Hematopoietic multipotent progenitor cell treated with erythropoietin and hydrocortisone succinate and interleukin-3 and kit ligand, for 6 days (in vitro differentiated cells): ENCODE measurements at regions not wholly inside any gene's neighbourhood (a gene's known extent, or its start where the extent isn't known, plus 50 kb on each side); places are given as distances from the start of the nearest gene placed in this dataset.
A peak's percentile ranks its signal among the peaks of the same experiment; 100 is the strongest.
"Not testable (repeated sequence)": the region's sequence is repeated elsewhere in the genome, so short reads cannot be mapped to it uniquely, and the experiment has no call there.

Source experiments
- DNase-seq: peaks from one replicate; pipeline ENCODE4 v3.0.0-alpha.2; 2015

DNA sequence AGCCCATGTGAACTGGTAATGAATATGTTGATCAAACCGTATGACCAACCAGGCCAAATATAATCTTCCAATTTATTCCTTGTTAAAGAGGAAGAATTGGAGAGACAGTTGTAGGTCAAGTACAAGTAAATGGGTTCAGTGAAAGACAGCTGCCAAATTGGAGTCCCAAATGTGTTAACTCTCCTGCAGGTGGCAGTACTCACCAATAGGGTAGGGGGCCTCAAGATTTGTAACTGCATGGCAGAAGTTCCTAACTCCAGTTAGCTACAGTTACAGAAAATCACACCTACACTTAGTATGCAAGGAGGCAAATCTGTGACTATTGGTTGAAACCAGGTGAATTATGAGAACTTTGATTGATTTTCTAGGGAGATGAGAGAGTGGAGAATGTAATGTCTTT, 278.0 kb downstream of the ZBBX start:
- DNase-seq, result peak; percentile 19

GRCh38 chr3:167100651-167101050, 279.4 kb downstream of the ZBBX start:
- DNase-seq, result no peak

DNA sequence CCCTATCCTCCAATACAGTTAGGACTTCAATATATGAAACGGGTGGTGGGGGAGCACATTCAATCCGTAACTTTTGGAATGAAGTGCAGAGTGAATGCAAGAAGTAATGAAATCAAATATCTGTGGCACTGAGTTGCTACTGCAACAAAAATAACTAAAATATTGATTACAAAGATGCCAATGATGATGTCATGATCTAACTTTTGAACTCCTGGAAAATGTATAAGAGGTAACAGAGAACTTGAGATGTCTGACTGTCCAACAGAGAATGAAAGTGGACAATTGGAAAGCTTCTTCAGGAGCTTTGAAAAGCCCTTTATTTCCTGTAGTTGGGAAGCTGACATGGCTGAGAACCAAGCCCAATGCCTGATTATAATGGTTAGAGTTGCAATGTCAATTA, 279.9 kb downstream of the ZBBX start:
- no peak for DNase-seq

DNA sequence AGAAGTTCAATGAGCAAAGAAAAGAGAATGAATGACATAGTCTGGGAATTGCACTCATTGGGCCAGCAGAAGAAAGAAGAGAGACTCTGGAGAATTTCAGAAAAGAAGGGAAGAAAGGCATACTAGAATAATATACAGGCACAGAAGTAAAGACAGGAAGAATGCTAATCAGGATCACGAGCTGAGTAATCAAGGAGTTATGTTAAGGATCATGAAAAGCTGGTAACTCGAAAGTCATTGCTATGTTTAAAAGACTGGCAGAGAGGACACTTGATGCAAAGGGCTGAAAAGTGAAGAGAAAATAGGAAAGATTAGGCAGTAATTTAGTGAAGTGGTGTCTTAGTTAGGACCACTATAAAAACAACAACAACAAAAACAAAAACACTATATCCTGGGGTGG, 284.1 kb downstream of the ZBBX start:
- no peak for DNase-seq

DNA sequence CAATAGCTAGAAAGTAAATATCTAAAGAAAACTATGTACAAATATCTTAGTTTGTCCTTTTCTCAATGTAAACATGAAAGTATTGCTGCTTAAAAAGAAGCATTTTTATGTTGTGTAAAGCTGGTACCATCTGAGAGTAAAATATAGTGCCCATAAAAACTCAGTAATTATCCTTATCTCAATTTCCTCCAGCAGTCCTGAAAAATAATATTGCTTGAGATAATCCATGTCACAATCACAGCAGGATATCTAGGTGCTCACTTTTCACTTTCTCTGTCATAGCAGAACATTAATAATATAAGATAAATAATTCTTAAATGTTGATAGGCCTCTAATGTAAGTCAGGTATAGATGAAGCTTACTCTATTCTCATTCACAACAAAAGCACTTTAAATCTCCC, 285.5 kb downstream of the ZBBX start:
- no peak for DNase-seq

DNA sequence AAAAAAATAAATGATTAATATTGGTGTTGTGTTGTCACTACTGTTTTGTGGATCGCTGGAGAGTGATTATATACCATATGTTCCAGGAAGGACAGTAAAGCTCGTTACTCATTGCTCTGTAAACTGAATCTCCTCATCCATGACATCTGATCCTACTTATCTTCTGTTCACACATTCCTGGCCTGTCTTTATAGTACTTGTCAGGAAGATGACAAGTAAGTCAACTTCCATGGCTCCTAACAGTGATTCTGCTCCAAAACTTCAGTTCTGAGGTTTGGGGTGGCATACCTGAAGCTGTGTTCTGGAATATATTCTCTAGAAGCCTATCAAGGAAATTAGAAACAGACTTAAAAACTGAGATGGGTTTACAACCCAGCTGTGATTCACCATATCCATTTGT, 288.9 kb downstream of the ZBBX start:
- no peak for DNase-seq

- DNase-seq, result no peak
These were observed 295.6 kb downstream of the ZBBX start for GRCh38 chr3:167084545-167084944.

- DNase-seq, result no peak
These were observed 302.0 kb downstream of the ZBBX start for GRCh38 chr3:167078070-167078622.

DNA sequence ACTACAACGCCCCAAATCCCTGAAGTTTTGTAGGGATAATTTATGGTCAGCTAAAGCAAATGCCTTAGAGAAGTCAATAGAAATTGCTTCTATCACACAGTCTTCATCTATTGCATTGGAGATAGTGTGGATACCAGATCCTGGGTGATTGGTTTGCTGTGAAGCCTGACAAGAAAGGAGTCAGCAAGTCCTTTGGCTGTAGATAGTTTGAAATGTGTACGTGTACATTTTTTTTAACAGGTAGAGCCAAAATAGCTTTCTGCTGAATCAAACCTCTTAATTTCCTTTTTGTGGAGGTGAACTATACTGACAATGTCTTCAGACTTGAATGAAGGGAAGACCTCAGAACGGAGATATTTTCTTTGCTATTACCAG, 312.3 kb downstream of the ZBBX start:
- no peak for DNase-seq

DNA sequence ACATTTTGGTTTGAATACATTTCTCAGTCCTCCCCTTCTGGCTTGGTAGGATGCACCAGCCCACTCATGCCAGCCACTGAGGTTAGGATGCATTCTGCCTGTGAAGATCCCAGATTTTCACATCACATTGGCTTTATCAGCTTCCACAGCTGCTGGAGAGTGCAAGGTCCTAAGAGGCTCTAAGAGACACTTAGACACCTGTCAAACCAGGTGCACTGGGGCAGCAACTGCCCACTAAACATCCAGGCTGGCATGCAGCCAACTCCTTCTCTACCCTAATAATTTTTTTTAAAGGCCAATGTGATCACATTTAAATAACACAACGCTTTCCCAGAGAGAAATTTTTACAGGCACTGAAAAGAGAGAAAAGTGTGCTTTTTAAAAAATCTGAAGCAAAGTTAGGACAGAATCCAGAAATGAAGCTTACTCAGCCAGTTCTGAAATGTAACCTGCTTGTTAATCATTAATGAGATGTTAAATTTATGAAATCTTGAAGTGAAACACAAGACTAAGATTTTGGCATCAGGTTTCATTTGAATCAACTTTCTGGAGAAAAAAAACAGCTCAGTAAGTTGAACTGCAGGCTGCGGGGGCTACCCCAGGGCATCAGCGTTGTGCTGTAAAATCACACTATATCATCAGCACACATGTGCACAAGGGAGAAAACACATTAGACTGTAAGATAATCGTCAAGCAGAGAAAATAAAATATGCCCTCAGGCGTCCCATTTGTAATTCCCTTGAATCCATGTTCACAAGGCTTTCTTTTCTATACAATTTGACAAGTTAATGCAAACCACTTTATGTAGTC, 312.9 kb downstream of the ZBBX start:
- peak; percentile 0 for DNase-seq

DNA sequence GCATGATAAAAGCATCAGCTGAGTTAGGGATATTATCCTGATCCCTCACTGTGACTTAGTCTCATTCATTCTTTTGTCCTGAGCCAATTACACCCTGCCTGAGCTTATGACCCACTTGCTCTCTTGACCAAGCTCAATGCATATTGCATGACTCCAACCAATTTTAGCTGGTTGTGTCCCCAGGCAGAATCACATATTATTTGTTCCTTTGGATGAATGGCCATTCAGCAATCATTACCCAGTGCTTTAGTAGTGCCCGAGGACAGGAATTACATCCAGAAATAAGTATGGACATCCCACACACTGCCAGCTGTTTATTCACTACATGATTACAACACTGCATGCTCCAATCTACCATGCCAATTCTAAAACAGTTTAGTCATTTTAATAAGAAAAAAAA, 322.5 kb downstream of the ZBBX start:
- DNase-seq, result no peak

DNA sequence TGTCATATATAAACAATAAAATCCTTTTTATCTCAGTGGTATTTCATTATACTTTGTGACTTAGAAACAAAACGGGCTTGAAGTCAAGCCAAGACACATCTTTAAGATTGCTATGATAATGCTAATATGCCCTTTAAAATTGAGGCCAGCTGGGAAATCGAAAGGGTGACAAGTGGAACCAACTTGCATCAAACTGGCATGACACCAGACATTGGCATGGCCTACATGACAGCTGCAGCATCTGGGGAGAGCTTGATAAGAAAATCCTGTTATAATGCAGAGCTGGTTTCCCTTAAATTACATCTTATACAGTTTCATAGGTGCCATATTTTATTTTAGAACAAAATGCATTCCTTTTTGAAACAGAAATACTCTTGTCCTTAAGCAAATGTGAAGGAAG, 325.2 kb downstream of the ZBBX start:
- no peak for DNase-seq

DNA sequence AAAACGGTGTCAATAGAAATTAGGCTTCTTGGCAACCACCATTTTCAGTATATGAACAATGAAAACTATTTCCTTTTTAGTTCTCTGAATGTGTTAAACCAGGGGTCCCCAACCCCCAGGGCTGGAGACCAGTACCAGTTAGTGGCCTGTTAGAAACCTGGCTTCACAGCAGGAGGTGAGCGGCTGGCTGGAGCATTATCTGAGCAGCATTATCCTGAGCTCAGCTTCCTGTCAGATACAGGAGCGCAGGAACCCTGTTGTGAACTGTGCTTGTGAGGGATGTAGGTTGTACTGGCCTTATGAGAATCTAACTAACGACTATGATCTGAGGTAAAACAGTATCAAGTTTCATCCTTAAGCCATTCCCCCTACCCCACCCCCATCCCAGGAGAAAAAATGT, 328.7 kb downstream of the ZBBX start:
- no peak for DNase-seq

DNA sequence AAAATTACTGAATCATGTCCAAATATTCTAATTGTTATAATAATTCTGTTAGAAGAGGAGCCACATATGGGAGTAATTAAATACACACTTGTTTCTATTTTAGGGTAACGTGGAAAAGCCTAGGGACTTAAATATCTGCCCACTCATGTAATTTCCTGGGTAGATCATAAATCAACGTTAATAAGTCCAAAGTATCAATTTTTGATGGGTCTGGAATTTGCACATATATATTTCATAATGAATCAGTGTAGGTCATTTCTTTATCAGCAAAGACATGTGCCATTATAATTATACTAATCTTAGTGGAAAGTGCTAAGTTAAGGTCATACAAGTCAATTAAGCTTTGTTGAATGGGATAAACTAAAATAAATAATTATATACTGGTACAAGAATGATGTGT, 346.2 kb downstream of the ZBBX start:
- DNase-seq, result no peak

- peak; percentile 51 for DNase-seq
These were observed 347.7 kb downstream of the ZBBX start for GRCh38 chr3:167032267-167032876.

- DNase-seq, result no peak
These were observed 348.6 kb downstream of the ZBBX start for GRCh38 chr3:167031364-167032049.

DNA sequence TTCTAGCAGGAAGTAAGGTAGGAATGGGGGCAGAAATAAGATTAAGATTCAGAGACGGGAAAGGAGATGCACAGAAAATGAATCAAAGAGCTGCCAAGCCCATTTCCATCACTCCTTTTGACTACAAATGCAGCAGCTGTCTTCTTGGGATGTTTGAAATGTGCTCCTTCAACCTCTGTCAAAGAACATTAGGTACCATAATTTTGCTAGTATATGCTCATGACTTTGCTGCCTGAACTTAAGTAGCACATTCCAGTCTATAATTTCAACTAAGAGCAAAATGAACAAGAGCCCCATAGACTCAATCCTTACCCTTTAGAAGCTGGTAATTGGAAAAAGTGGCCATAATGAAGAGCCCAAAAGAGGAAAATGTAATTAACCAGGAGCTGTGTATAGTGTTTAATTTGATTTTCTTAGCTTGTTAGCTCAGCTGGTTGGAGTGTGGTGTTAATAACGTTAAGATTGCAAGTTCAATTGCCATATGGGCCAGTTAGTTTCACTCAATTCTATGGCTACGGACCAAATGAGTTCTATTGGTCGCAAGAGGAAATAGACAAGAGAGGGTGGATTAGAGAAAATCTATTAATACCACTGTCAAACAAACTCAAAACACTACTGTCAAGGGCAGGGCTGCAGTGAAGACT, 349.9 kb downstream of the ZBBX start:
- no peak for DNase-seq

- not testable (repeated sequence) for DNase-seq
These were observed 360.6 kb downstream of the ZBBX start for GRCh38 chr3:167019503-167019902.

GRCh38 chr3:167018591-167019111, 361.4 kb downstream of the ZBBX start:
- not testable (repeated sequence) for DNase-seq

DNA sequence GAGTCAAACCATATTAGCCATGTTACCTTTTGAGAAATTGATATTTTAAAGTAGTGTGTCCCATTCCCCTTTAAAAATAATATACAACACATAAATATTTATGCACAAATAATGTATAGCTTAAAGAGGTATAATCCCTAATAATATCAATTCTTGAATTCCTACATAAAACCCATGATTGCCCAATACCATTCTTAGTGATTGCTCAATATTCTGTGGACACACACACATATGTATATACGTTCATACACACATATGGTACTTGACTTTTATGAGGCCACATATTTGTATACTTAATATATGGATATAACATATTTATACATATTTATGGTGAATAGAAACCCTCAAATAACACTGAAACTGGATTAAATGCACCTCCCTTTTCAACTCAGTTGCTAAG, 367.4 kb downstream of the ZBBX start:
- DNase-seq, result no peak

DNA sequence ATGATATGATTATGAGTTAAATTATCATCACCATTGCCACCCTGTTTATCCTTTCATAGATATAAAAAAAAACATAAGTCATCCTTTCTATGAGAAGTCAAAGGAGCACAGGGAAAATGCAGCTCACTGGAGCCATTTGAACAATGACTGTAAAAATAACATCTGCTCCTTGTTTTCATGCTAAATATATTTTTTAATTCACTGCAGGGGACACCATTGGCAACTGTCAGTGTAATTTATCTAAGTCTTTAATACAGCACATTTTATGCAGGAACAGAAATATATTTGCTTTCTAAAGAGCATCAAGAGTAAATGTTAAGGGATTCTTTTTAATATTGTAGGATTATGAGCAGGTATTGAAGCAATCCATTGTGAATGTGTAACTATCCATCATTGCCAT, 371.3 kb downstream of the ZBBX start:
- DNase-seq, result no peak

- no peak for DNase-seq
These were observed 378.7 kb downstream of the ZBBX start for GRCh38 chr3:167001374-167001773.

DNA sequence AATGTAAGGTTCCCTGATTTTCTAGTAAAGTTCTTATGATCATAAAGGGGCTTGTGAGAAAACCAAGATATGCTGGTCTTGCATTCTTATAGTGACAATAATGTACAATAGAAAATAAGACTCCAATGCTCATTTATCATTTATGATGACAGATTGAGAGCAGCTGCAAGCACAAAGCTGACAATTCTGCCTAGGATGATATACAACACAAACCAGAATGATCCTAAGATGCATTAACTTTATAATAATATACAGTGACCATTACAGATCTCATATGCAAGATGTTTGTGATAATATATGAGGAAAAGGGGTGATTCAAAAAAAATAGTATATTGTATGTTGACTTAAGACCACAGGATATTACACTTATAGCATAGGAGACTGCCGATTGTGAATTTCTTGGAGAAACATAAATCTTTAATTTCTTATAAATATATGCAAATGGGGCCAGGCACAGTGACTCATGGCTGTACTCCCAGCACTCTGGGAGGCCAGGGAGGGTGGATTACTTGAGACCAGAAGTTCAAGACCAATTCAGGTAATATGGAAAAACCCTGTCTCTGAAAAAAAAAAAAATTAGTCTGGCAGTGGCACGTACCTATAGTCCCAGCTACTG, 387.0 kb downstream of the ZBBX start:
- no peak for DNase-seq
